ENCODE measurements at regions not wholly inside any gene's neighbourhood (a gene's known extent, or its start where the extent isn't known, plus 50 kb on each side); places are given as distances from the start of the nearest gene placed in this dataset.

GRCh38 chr2:12577567-12578253 is 139.0 kb upstream of the TRIB2 start:
- Histone ChIP-seq H3K9me3 (ENCODE audit: low read length) (no peaks in the 10 kb centered on the region), H3K27me3 (ENCODE audit: insufficient read depth, low read length) (no peaks in the 10 kb centered on the region), H2AFZ (ENCODE audit: low read depth, low read length) (no peak overlapping the region), H3K4me3 (ENCODE audit: low read length) (no peak overlapping the region), H3K36me3 (ENCODE audit: insufficient read depth, low read length) (no peaks in the 10 kb centered on the region), H3K4me1 (ENCODE audit: insufficient read depth, low read length) (peaks cover 8% of the 10 kb centered on the region)

GRCh38 chr2:12579018-12579417 is 137.7 kb upstream of the TRIB2 start:
- Histone ChIP-seq H3K27me3 (ENCODE audit: insufficient read depth, low read length) (no peaks in the 10 kb centered on the region), H3K9me3 (ENCODE audit: low read length) (no peaks in the 10 kb centered on the region), H3K4me1 (ENCODE audit: insufficient read depth, low read length) (peaks cover 8% of the 10 kb centered on the region), H3K36me3 (ENCODE audit: insufficient read depth, low read length) (no peaks in the 10 kb centered on the region), H3K4me3 (ENCODE audit: low read length) (no peak overlapping the region), H2AFZ (ENCODE audit: low read depth, low read length) (no peak overlapping the region)

GRCh38 chr2:12584338-12584737 is 132.4 kb upstream of the TRIB2 start:
- H2AFZ ChIP-seq (ENCODE audit: low read depth, low read length), result no peak overlapping the region

GRCh38 chr2:12585784-12586183 is 131.0 kb upstream of the TRIB2 start:
- Histone ChIP-seq H3K4me1 (ENCODE audit: insufficient read depth, low read length) (peaks cover 3% of the 10 kb centered on the region), H3K9me3 (ENCODE audit: low read length) (no peaks in the 10 kb centered on the region), H3K36me3 (ENCODE audit: insufficient read depth, low read length) (no peaks in the 10 kb centered on the region), H2AFZ (ENCODE audit: low read depth, low read length) (no peak overlapping the region), H3K27me3 (ENCODE audit: insufficient read depth, low read length) (no peaks in the 10 kb centered on the region), H3K4me3 (ENCODE audit: low read length) (no peak overlapping the region)

More at GRCh38 chr2:12584338-12584737, 132.4 kb upstream of the TRIB2 start:
- H3K27me3 ChIP-seq (ENCODE audit: insufficient read depth, low read length), result no peaks in the 10 kb centered on the region
- H3K4me3 ChIP-seq (ENCODE audit: low read length), result no peak overlapping the region
- no peaks in the 10 kb centered on the region for H3K9me3 ChIP-seq (ENCODE audit: low read length)
- H3K4me1 ChIP-seq (ENCODE audit: insufficient read depth, low read length), result no peaks in the 10 kb centered on the region
- no peaks in the 10 kb centered on the region for H3K36me3 ChIP-seq (ENCODE audit: insufficient read depth, low read length)

- Histone ChIP-seq H3K4me1 (ENCODE audit: insufficient read depth, low read length) (peaks cover 3% of the 10 kb centered on the region), H3K27me3 (ENCODE audit: insufficient read depth, low read length) (no peaks in the 10 kb centered on the region), H3K36me3 (ENCODE audit: insufficient read depth, low read length) (no peaks in the 10 kb centered on the region), H3K4me3 (ENCODE audit: low read length) (no peak overlapping the region), H2AFZ (ENCODE audit: low read depth, low read length) (no peak overlapping the region), H3K9me3 (ENCODE audit: low read length) (no peaks in the 10 kb centered on the region)
These were observed 129.5 kb upstream of the TRIB2 start for GRCh38 chr2:12587228-12587627.

GRCh38 chr2:12587729-12588522 is 128.8 kb upstream of the TRIB2 start:
- H2AFZ ChIP-seq (ENCODE audit: low read depth, low read length), result no peak overlapping the region
- H3K4me1 ChIP-seq (ENCODE audit: insufficient read depth, low read length), result peaks cover 3% of the 10 kb centered on the region
- H3K27me3 ChIP-seq (ENCODE audit: insufficient read depth, low read length), result no peaks in the 10 kb centered on the region
- no peaks in the 10 kb centered on the region for H3K9me3 ChIP-seq (ENCODE audit: low read length)
- H3K36me3 ChIP-seq (ENCODE audit: insufficient read depth, low read length), result no peaks in the 10 kb centered on the region
- no peak overlapping the region for H3K4me3 ChIP-seq (ENCODE audit: low read length)

- H2AFZ ChIP-seq (ENCODE audit: low read depth, low read length), result no peak overlapping the region
- no peaks in the 10 kb centered on the region for H3K27me3 ChIP-seq (ENCODE audit: insufficient read depth, low read length)
- no peaks in the 10 kb centered on the region for H3K9me3 ChIP-seq (ENCODE audit: low read length)
- H3K4me1 ChIP-seq (ENCODE audit: insufficient read depth, low read length), result peaks cover 3% of the 10 kb centered on the region
- H3K4me3 ChIP-seq (ENCODE audit: low read length), result no peak overlapping the region
- H3K36me3 ChIP-seq (ENCODE audit: insufficient read depth, low read length), result no peaks in the 10 kb centered on the region
These were observed 127.8 kb upstream of the TRIB2 start for GRCh38 chr2:12588986-12589385.

DNA sequence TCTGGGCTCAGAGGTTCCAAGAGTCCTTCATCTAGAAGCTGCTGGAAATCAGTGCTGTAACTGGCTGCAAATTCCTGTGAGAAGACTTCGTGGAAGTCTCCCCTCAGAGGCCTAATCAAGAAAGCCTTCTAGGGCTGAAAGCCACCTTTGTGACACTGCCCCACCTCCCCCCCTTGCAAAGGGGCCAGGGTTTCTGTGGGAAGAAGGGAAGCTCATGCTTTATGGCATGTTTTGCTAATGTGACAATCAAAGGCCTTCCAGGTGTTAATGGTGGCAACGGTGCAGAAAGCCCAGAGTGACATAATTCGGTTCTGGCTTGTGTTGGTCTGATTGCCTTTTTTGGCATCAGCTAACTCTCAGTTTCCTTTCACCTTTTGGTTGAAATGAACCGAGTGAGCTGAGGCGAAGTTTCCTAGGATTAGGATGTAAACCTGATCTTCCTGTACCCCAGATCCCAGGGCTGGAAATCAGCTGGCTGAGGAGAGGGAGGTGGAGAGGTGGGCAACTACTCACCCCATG is 126.9 kb upstream of the TRIB2 start:
- no peak overlapping the region for H3K4me3 ChIP-seq (ENCODE audit: low read length)
- no peaks in the 10 kb centered on the region for H3K27me3 ChIP-seq (ENCODE audit: insufficient read depth, low read length)
- no peak overlapping the region for H2AFZ ChIP-seq (ENCODE audit: low read depth, low read length)
- no peaks in the 10 kb centered on the region for H3K36me3 ChIP-seq (ENCODE audit: insufficient read depth, low read length)
- H3K4me1 ChIP-seq (ENCODE audit: insufficient read depth, low read length), result peaks cover 3% of the 10 kb centered on the region
- H3K9me3 ChIP-seq (ENCODE audit: low read length), result no peaks in the 10 kb centered on the region

- no peak overlapping the region for H3K4me3 ChIP-seq (ENCODE audit: low read length)
- H3K4me1 ChIP-seq (ENCODE audit: insufficient read depth, low read length), result peaks cover 3% of the 10 kb centered on the region
- no peak overlapping the region for H2AFZ ChIP-seq (ENCODE audit: low read depth, low read length)
- no peaks in the 10 kb centered on the region for H3K27me3 ChIP-seq (ENCODE audit: insufficient read depth, low read length)
- H3K9me3 ChIP-seq (ENCODE audit: low read length), result peaks cover 1% of the 10 kb centered on the region
- no peaks in the 10 kb centered on the region for H3K36me3 ChIP-seq (ENCODE audit: insufficient read depth, low read length)
These were observed 124.4 kb upstream of the TRIB2 start for GRCh38 chr2:12592296-12592695.

DNA sequence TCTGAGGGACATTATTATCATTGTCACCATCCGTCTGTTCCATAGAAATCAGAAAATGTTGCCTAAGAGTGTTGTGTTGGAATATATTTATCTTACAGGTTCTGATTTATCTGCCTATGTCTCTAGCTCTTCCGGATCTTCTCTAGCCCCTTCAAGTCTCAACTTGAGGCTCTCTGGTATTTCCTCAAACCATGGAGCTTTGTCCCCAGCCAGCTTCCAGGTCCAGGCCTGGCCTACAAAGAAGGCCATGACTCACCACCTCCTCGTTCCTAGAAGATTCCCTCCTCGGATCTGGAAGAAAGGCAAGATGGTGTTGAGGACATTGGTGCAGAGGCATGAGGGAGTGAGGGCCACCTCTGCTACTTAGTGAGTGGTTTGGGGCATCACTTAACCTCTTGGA is 122.1 kb upstream of the TRIB2 start:
- Histone ChIP-seq H3K27me3 (ENCODE audit: insufficient read depth, low read length) (no peaks in the 10 kb centered on the region), H2AFZ (ENCODE audit: low read depth, low read length) (no peak overlapping the region), H3K36me3 (ENCODE audit: insufficient read depth, low read length) (no peaks in the 10 kb centered on the region), H3K4me1 (ENCODE audit: insufficient read depth, low read length) (peaks cover 3% of the 10 kb centered on the region), H3K9me3 (ENCODE audit: low read length) (peaks cover 1% of the 10 kb centered on the region), H3K4me3 (ENCODE audit: low read length) (no peak overlapping the region)

DNA sequence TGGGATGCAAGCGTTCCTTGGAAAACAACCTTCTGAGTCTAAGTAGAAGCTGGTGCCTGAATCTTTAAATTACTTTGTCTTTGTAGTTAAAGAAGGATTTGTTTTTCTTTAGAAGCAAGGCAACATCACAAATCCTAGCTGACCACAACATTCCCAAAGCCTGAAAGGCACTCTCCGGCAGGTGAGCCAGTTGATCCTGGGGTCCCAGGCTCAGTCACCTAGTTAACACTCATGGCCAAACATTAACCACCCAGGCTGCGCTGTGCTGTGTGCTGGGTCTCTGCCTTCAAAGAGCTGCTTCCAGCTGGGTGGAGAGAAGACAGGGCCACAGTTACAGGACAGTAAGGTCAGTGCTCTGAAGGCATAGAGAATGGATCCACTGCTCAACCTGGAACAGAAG is 120.0 kb upstream of the TRIB2 start:
- H2AFZ ChIP-seq (ENCODE audit: low read depth, low read length), result no peak overlapping the region
- H3K36me3 ChIP-seq (ENCODE audit: insufficient read depth, low read length), result no peaks in the 10 kb centered on the region
- H3K4me3 ChIP-seq (ENCODE audit: low read length), result no peak overlapping the region
- H3K9me3 ChIP-seq (ENCODE audit: low read length), result peaks cover 1% of the 10 kb centered on the region
- no peaks in the 10 kb centered on the region for H3K4me1 ChIP-seq (ENCODE audit: insufficient read depth, low read length)
- no peaks in the 10 kb centered on the region for H3K27me3 ChIP-seq (ENCODE audit: insufficient read depth, low read length)

GRCh38 chr2:12597610-12598009 is 119.1 kb upstream of the TRIB2 start:
- Histone ChIP-seq H2AFZ (ENCODE audit: low read depth, low read length) (no peak overlapping the region), H3K9me3 (ENCODE audit: low read length) (peaks cover 1% of the 10 kb centered on the region)

GRCh38 chr2:12602661-12603060 is 114.1 kb upstream of the TRIB2 start:
- H3K36me3 ChIP-seq (ENCODE audit: insufficient read depth, low read length), result no peaks in the 10 kb centered on the region
- no peaks in the 10 kb centered on the region for H3K9me3 ChIP-seq (ENCODE audit: low read length)
- peaks cover 4% of the 10 kb centered on the region for H3K4me1 ChIP-seq (ENCODE audit: insufficient read depth, low read length)
- H3K27me3 ChIP-seq (ENCODE audit: insufficient read depth, low read length), result no peaks in the 10 kb centered on the region
- no peak overlapping the region for H3K4me3 ChIP-seq (ENCODE audit: low read length)
- peak overlapping the region; percentile 24 for H2AFZ ChIP-seq (ENCODE audit: low read depth, low read length)

More at GRCh38 chr2:12597610-12598009, 119.1 kb upstream of the TRIB2 start:
- Histone ChIP-seq H3K36me3 (ENCODE audit: insufficient read depth, low read length) (no peaks in the 10 kb centered on the region), H3K4me3 (ENCODE audit: low read length) (no peak overlapping the region), H3K27me3 (ENCODE audit: insufficient read depth, low read length) (no peaks in the 10 kb centered on the region), H3K4me1 (ENCODE audit: insufficient read depth, low read length) (no peaks in the 10 kb centered on the region)
